CD4-positive, alpha-beta T cell treated with Interleukin-6 at 100 ng/mL for 8 hours (primary cell): ENCODE measurements at regions not wholly inside any gene's neighbourhood (a gene's known extent, or its start where the extent isn't known, plus 50 kb on each side); places are given as distances from the start of the nearest gene placed in this dataset.

Experiments used
- DNase-seq: peaks from one replicate; pipeline ENCODE4 v3.0.0-alpha.2; 2020; ENCODE audit warnings: mixed read lengths, low spot score

- no peak for DNase-seq
These were observed 96.1 kb upstream of the ARMC2 start for GRCh38 chr6:108751851-108752732.

- DNase-seq, result no peak
These were observed 95.3 kb upstream of the ARMC2 start for GRCh38 chr6:108752733-108753590.

DNA sequence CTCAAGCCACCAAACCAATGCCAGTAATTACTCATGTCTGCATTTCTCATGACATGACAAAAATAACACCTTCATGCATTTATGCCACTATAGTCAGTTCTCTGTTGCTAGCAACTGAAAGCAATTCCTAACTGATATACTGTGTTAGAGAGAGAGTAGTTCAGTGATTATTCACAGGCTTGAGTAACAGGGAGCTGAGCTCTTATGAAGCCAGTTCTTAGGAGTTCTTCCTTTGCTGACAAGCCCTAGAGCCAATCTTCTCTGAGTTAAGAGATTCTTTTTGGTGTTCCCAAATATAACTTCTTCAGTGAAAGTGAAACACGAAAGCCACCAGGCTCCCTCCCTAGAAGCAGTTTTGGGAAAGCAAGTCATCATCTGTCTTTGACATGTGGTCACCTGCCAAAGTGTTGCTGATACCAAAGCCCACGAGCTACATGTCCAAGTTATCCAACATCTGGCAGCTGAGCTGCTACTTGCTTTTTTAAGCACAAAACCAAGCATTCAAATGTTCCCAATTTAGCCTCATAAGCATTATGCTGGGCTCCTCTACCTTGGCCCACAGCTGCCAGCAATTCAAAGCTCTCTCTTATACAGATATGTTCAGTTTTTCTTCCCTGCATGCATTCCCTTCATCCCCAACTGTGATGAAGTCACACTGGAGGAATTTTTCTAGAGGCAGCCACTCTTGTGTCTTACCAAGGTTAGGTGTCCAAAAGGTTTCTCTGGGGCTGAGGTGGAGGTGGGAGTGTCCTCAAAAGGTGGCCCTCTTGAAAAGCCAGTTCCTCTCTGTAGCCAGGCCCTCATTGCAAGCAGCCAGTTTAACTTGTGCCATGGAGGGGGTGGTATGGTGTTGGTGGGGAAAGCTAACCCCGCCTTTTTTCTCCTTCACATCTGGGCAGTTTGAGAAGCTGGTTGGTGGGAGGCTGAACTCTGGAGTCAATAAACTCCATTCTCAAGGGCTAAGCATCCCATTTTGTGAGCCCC lies 92.7 kb upstream of the ARMC2 start:
- no peak for DNase-seq

GRCh38 chr6:108757357-108757756 lies 90.9 kb upstream of the ARMC2 start:
- DNase-seq, result no peak

DNA sequence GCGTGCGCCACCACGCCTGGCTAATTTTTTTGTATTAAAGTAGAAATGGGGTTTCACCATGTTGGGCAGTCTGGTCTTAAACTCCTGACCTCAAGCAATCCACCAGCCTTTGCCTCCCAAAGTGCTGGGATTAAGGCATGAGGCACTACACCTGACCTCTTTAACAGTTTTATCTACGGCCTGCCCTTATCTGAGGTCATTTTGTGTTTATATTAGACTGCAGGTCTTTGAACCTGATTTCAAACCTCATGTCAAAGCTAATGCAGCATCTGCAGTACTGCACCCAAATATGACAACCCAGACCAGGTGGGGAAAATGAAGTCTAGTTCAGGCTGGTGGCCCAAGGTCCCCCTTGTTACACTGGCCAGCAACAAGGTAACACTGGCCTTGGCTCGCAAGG lies 89.3 kb upstream of the ARMC2 start:
- no peak for DNase-seq

DNA sequence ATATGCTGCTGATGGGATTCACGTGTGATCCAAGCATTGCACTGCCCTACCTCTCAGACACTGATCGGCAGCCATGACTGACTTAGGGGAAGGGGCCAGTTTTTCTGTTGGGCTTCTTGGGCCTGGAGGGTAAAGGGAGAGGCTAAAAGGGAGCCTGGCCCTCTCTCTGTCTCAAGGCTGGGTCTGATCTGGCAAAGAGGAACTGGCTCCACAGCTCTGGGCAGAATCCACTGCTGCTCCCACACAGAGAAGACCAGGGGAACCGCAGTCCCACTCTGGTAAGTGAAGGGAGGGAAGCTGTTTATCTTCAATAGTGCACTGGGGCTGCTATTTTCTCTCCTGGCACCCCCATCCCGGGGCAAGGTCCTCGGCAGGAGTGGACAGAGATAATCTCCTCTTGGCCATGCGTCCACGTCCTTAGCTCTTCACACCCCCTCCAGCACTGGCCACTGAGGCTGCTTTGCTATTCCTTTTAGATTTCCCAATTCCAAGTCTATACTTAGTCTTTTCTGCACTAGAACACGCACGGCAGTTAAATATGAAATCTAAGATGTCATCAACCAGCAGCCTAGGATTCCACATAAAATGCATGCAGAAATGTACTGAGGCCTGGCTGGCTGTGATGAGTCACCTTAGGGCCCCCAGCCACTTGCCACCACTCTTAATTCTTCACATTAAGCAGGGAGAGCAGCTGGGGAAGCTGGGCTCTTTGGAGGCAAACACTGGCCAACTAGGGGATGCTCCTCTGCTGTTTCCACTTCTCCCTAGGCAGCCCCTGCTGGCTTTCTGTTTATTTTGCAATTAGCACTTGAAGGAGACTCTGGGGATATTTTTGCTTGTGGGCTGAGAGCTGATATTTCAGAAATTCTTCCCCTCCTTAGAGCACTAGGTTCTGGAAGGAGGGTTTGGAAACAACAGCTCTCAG lies 87.8 kb upstream of the ARMC2 start:
- no peak for DNase-seq

DNA sequence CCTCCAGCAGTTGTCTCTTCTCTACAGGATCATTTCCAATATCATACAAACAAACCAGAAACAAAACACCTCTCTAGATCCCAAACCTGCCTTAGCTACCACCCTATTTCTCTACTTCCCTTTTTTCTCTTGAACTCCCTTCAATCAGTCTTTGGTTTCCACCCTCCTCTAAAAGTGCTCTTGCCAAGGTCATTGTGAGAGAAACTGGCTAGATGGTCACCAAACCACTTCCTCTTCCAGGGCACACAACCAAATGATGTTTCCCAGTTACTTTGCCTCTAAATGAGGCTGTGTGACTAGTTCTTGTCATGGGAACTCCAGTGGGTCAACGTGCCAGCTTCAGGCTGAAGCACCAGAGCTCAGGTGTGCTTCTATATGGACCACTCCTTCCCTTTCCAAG lies 85.8 kb upstream of the ARMC2 start:
- no peak for DNase-seq

GRCh38 chr6:108763931-108764579 lies 84.2 kb upstream of the ARMC2 start:
- DNase-seq, result no peak

DNA sequence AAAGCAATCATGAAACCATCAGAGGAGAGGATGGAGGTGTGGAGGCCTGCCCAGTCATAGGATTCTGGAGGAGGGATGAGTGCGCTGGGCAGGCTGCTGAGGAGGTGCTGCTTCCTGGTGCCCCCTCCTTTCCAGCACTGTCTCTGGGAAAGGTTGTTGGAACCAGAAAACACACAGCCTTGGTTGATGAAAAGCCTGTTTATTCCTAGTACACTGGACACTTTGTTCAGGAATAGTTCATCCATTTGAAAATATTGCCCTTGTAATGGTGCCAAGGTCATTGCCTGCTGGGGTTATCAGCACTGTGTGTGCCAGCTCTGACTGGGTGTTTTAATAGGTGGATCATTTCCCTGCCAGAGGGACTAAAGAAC lies 83.7 kb upstream of the ARMC2 start:
- DNase-seq, result no peak

- no peak for DNase-seq
These were observed 82.7 kb upstream of the ARMC2 start for GRCh38 chr6:108765495-108765894.

DNA sequence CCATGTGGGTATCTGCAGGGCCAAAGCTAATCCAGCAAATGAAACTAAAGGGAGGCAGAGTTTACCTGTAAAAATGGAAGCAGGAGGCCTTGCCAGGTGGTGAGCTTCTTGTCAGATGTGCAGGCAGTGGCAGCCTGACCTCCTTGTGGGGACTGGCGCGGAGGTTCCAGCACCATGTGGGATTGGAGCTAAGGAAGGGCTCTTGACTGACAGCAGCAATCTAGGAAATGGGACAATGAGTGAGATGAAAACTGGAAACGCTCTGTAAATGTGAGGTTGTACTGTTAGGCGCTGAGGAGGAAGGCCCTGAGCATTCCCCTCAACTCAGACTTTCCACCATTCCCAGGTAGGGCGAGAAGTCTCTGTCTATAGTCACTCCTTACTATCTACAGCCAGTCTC lies 81.8 kb upstream of the ARMC2 start:
- no peak for DNase-seq

- DNase-seq, result no peak
These were observed 81.3 kb upstream of the ARMC2 start for GRCh38 chr6:108766886-108767285.

- DNase-seq, result no peak
These were observed 80.6 kb upstream of the ARMC2 start for GRCh38 chr6:108767418-108768165.

- no peak for DNase-seq
These were observed 80.1 kb upstream of the ARMC2 start for GRCh38 chr6:108768166-108768555.

DNA sequence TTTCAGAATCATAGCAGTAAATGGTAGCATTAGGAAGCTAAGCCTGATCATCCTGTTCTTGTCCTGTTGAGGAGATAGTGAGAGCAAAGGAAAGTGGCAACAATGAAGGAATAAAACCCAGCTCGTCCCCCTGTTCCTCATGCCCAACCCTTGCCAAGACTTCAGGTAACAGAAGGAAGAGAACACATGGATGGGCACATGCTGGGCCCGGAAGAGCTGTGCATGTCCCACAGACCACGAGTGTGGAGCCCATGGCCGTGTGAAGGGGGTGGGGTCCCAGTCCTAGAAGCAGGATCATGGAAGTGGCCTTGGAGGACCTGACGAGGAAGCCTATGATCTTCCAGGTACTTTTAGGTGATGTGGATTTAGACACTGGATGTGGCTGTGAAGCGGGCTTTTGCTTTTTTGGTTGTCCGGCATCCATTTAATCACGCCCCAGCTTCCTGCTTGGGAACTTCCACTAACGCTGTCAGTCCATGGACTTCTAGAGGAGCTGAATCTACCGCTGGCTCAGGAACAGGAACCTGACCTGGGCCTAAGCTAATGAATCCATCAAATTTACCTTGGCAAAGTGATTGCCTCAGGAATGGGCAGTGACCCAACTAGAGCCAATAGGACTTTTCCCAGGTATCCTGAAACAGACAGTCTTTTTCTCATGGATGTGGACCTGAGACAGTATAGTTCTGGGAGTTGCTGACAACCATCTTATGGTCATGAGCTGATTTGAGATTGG lies 79.3 kb upstream of the ARMC2 start:
- DNase-seq, result no peak

DNA sequence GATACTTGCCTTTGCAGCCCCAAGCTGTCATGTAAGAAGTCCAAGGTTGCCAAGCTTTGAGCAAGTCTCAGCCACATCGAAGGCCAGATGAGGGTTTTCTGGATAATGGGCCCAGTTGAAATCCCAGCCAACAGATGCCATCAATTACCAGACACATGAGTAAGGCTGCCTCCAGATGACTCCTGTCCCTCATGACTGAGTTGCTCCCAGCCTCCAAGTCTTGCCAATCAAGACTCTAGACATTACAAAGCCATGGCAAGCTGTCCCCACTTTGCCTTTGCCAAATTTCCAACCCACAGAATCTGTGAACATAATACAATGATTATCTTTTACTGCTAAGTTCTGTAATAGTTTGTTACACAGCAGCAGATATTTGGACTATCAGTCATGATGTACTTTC lies 76.8 kb upstream of the ARMC2 start:
- no peak for DNase-seq

GRCh38 chr6:108774555-108774954 lies 73.7 kb upstream of the ARMC2 start:
- DNase-seq, result no peak

DNA sequence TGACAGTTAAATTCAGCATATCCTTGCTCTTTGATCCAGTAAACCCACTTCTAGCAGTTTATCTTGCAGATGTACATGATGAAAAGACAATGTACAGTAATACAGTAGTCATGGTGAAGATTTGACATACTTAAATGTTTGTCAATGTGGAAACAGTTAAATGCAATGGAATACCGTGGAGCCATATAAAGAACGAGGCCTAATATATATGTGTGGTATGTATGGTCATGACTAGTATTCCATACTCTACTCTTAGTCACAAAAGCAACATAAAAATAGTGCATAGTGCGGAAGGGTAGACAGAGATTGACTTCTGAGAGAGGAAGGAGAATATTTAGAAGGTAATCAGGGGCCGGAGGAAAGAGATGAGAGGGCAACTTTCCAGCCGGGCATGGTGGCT lies 70.7 kb upstream of the ARMC2 start:
- no peak for DNase-seq
